ENCODE measurements at regions not wholly inside any gene's neighbourhood (a gene's known extent, or its start where the extent isn't known, plus 50 kb on each side); places are given as distances from the start of the nearest gene placed in this dataset.

- TF ChIP-seq, protein P1, sequence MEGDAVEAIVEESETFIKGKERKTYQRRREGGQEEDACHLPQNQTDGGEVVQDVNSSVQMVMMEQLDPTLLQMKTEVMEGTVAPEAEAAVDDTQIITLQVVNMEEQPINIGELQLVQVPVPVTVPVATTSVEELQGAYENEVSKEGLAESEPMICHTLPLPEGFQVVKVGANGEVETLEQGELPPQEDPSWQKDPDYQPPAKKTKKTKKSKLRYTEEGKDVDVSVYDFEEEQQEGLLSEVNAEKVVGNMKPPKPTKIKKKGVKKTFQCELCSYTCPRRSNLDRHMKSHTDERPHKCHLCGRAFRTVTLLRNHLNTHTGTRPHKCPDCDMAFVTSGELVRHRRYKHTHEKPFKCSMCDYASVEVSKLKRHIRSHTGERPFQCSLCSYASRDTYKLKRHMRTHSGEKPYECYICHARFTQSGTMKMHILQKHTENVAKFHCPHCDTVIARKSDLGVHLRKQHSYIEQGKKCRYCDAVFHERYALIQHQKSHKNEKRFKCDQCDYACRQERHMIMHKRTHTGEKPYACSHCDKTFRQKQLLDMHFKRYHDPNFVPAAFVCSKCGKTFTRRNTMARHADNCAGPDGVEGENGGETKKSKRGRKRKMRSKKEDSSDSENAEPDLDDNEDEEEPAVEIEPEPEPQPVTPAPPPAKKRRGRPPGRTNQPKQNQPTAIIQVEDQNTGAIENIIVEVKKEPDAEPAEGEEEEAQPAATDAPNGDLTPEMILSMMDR (IDR thresholded peaks at IDR 0.05; ENCODE audit: low read depth, low read length, poor library complexity, severe bottlenecking), result no peak
- TF ChIP-seq EZH2phosphoT487 (IDR thresholded peaks at IDR 0.05; ENCODE audit: borderline replicate concordance, low read length), result no peak
These were observed 2882.5 kb downstream of the PCDH9 start for GRCh38 chr13:64347664-64348063.
